Karpas-422 (cell line): ENCODE measurements at regions not wholly inside any gene's neighbourhood (a gene's known extent, or its start where the extent isn't known, plus 50 kb on each side); places are given as distances from the start of the nearest gene placed in this dataset.

Experiments
- DNase-seq: peaks from one replicate; pipeline ENCODE4 v3.0.0-alpha.2; 2015
- H2AFZ ChIP-seq: fragments of 200-600 bp; sonication (generic); 2 replicates; pipeline ENCODE4 v1.6.1; 2014; ENCODE audit warnings: antibody characterized with exemption, low read length, mixed read lengths
- H3K27ac ChIP-seq: fragments of 200-600 bp; sonication (generic); 2 replicates; pipeline ENCODE4 v1.5.1; 2014; ENCODE audit warnings: mild to moderate bottlenecking, low read length, moderate library complexity
- H3K27me3 ChIP-seq: fragments of 200-600 bp; sonication (generic); 2 replicates; pipeline ENCODE4 v1.6.1; 2014; ENCODE audit warnings: low read length, mixed read lengths
- H3K36me3 ChIP-seq: fragments of 200-600 bp; sonication (generic); 2 replicates; pipeline ENCODE4 v1.6.1; 2014; ENCODE audit warnings: low read length, mixed read lengths; ENCODE audit not compliant: insufficient read depth
- H3K4me1 ChIP-seq: fragments of 200-600 bp; sonication (generic); 2 replicates; pipeline ENCODE4 v1.6.1; 2014; ENCODE audit warnings: mild to moderate bottlenecking, low read length, mixed read lengths
- H3K4me2 ChIP-seq: fragments of 200-600 bp; sonication (generic); 2 replicates; pipeline ENCODE4 v1.6.1; 2014; ENCODE audit warnings: low read length, low read depth, mild to moderate bottlenecking; ENCODE audit not compliant: poor library complexity, severe bottlenecking
- H3K4me3 ChIP-seq: fragments of 200-600 bp; sonication (generic); 2 replicates; pipeline ENCODE4 v1.5.1; 2014; ENCODE audit warnings: mild to moderate bottlenecking, antibody characterized with exemption, low read length, mixed read lengths
- H3K79me2 ChIP-seq: fragments of 200-600 bp; sonication (generic); 2 replicates; pipeline ENCODE4 v1.6.1; 2014; ENCODE audit warnings: mild to moderate bottlenecking, low read length, mixed read lengths
- H3K9ac ChIP-seq: fragments of 200-600 bp; sonication (generic); 2 replicates; pipeline ENCODE4 v1.6.0; 2014; ENCODE audit warnings: low read length
- H3K9me2 ChIP-seq: fragments of 200-600 bp; sonication (generic), shearing (Covaris generic); replicated peaks from 2 replicates; pipeline ENCODE4 v1.6.0; 2014; ENCODE audit warnings: mild to moderate bottlenecking, low read length, moderate library complexity; ENCODE audit not compliant: insufficient read depth
- H3K9me3 ChIP-seq: fragments of 300-700, 200-600 bp; sonication (generic); 2 replicates; pipeline ENCODE4 v1.6.1; 2014; ENCODE audit warnings: low read length, mixed read lengths
- H4K20me1 ChIP-seq: fragments of 200-600 bp; sonication (generic); 2 replicates; pipeline ENCODE4 v1.6.1; 2014; ENCODE audit warnings: mild to moderate bottlenecking, antibody characterized with exemption, low read length, low read depth; ENCODE audit not compliant: insufficient read depth

DNA sequence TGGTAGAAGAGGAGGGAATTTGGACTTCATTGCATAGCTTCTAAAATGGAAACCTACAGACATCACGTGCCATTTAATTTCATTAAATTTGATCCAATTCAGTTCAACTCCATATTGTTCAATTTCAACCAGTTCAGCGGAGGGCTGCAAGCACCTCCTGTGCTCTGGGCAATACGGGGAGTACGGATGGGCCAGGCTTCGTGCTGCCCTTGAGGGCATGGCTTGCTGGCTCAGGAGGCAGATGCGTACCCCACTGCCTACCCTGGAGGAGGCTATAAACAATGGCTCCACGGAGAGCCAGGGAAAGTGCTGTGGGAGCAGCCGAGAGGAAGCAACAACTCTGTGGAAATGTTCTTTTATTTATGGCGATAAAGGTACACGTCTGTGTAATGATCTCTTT lies 261.8 kb downstream of the DCDC2C start:
- Histone ChIP-seq H2AFZ (no peak overlapping the region), H3K4me3 (no peak overlapping the region), H3K4me1 (no peaks in the 10 kb centered on the region), H3K9me3 (no peaks in the 10 kb centered on the region), H3K79me2 (no peaks in the 10 kb centered on the region), H3K27ac (no peak overlapping the region), H3K9ac (no peak overlapping the region), H4K20me1 (no peaks in the 10 kb centered on the region), H3K9me2 (no peaks in the 10 kb centered on the region), H3K27me3 (no peaks in the 10 kb centered on the region; the same call in 1 of the 2 replicates), H3K4me2 (no peak overlapping the region), H3K36me3 (no peaks in the 10 kb centered on the region)
- DNase-seq, result no peak

DNA sequence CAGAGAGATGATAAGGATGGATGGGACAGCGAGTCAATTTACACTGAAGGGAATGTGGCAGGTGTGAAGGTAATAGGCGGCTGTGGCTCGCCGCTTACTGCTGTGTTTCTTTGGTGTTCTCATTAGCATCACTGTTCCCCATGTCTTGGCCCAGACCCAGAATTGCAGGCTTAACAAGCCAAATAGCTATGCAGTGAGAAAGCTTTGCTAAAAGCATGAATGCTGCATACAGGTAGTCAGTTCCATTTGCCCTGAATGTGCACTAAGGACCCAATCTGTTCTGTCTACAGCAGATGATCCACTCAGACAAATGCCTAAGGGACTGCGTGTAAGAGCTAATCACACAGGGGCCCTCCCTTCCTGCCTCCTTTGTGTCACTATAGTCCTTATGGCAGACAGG lies 262.6 kb downstream of the DCDC2C start:
- H3K27me3 ChIP-seq, result no peaks in the 10 kb centered on the region; the same call in 1 of the 2 replicates
- H3K9me2 ChIP-seq, result no peaks in the 10 kb centered on the region
- no peak overlapping the region for H3K4me3 ChIP-seq
- no peak overlapping the region for H3K9ac ChIP-seq
- H2AFZ ChIP-seq, result no peak overlapping the region
- H3K4me1 ChIP-seq, result no peaks in the 10 kb centered on the region
- no peak for DNase-seq
- no peaks in the 10 kb centered on the region for H4K20me1 ChIP-seq
- H3K36me3 ChIP-seq, result no peaks in the 10 kb centered on the region
- H3K79me2 ChIP-seq, result no peaks in the 10 kb centered on the region
- no peak overlapping the region for H3K27ac ChIP-seq
- no peaks in the 10 kb centered on the region for H3K9me3 ChIP-seq
- H3K4me2 ChIP-seq, result no peak overlapping the region

DNA sequence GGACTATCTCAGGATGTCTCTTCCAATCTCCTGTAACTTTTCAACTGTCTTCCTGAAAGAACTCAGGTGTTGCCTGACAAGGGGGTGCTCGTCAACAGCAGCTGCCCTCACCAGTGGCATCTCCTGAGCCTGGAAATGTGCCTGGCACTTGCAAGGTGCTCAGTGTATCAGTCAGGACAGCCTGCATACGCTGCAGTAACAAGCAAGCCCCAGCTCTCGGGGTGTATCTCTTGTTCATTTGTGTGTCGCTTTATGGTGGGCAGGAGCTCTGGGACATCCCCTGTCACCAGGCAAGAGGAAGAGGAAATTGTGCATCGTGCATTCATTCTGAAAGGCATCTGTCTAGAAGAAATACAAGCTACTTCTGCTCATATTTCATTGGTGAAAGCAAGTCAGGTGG lies 263.1 kb downstream of the DCDC2C start:
- H3K27ac ChIP-seq, result no peak overlapping the region
- no peak overlapping the region for H3K4me3 ChIP-seq
- H4K20me1 ChIP-seq, result no peaks in the 10 kb centered on the region
- H3K4me1 ChIP-seq, result no peaks in the 10 kb centered on the region
- H2AFZ ChIP-seq, result no peak overlapping the region
- no peak overlapping the region for H3K9ac ChIP-seq
- H3K9me2 ChIP-seq, result no peaks in the 10 kb centered on the region
- H3K36me3 ChIP-seq, result no peaks in the 10 kb centered on the region
- no peak overlapping the region for H3K4me2 ChIP-seq
- DNase-seq, result no peak
- no peaks in the 10 kb centered on the region; the same call in 1 of the 2 replicates for H3K27me3 ChIP-seq
- H3K9me3 ChIP-seq, result peaks cover under 1% of the 10 kb centered on the region; the same call in 1 of the 2 replicates
- H3K79me2 ChIP-seq, result no peaks in the 10 kb centered on the region

DNA sequence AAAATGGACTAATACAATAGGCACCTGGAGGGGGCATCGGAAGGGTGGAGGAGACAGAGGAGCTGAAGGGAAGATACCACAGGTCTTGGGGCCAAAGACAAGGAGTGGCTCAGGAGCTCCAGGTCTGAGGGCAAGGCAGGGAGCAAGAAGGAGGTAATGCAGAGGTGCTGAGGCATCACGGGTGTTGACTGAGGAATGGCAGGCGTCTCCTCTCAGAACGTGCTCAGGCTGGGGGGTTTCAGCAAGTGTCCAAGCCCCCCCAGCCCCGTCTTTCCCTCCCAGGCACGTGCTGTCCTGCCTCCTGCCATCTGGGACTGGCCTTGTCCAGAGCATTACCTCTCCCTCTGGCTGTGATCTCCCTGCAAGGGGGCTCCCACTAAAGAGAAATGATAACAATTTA lies 265.4 kb downstream of the DCDC2C start:
- H3K4me1 ChIP-seq, result no peaks in the 10 kb centered on the region
- no peaks in the 10 kb centered on the region for H3K9me2 ChIP-seq
- H3K79me2 ChIP-seq, result no peaks in the 10 kb centered on the region
- no peaks in the 10 kb centered on the region; the same call in 1 of the 2 replicates for H3K27me3 ChIP-seq
- H3K9me3 ChIP-seq, result peaks cover 7% of the 10 kb centered on the region; the same call in 1 of the 2 replicates
- H3K9ac ChIP-seq, result no peak overlapping the region
- H2AFZ ChIP-seq, result no peak overlapping the region
- H3K36me3 ChIP-seq, result no peaks in the 10 kb centered on the region
- H3K27ac ChIP-seq, result no peak overlapping the region
- no peak overlapping the region for H3K4me2 ChIP-seq
- no peak for DNase-seq
- no peaks in the 10 kb centered on the region for H4K20me1 ChIP-seq
- no peak overlapping the region for H3K4me3 ChIP-seq

- H3K4me3 ChIP-seq, result no peak overlapping the region
- no peaks in the 10 kb centered on the region for H3K79me2 ChIP-seq
- no peak overlapping the region for H3K27ac ChIP-seq
- H3K4me2 ChIP-seq, result no peak overlapping the region
- no peaks in the 10 kb centered on the region for H3K9me2 ChIP-seq
- no peaks in the 10 kb centered on the region; the same call in 1 of the 2 replicates for H3K27me3 ChIP-seq
- no peak overlapping the region for H3K9ac ChIP-seq
- peaks cover 7% of the 10 kb centered on the region; the same call in 1 of the 2 replicates for H3K9me3 ChIP-seq
- H4K20me1 ChIP-seq, result no peaks in the 10 kb centered on the region
- H3K36me3 ChIP-seq, result no peaks in the 10 kb centered on the region
- no peaks in the 10 kb centered on the region for H3K4me1 ChIP-seq
- no peak for DNase-seq
- H2AFZ ChIP-seq, result no peak overlapping the region
These were observed 267.6 kb downstream of the DCDC2C start for GRCh38 chr2:3970791-3971651.

DNA sequence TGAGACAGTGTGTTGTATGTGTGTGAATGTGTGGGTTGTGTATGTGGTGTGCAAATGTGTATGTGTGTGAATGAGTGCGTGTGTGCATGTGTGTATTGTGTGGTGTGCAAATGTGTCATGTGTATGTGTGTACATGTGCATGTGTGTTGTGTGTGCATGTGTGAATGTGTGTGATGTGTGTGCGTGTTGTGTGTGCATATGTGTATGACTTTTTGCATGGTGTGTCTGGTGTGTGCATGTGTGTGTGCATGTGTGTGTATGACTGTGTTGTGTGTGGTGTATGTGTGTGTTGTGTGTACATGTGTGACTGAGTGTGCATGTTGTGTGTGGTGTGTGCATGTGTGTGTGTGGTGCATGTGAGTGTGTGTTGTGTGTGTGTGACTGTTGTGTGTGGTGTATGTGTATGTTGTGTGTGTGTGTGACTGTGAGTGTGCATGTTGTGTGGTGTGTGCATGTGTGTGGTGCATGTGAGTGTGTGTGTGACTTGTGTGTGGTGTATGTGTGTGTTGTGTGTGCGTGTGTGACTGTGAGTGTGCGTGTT lies 268.3 kb downstream of the DCDC2C start:
- Histone ChIP-seq H4K20me1 (no peaks in the 10 kb centered on the region), H3K27me3 (no peaks in the 10 kb centered on the region; the same call in 1 of the 2 replicates), H3K9me3 (peaks cover 7% of the 10 kb centered on the region; the same call in 1 of the 2 replicates), H3K79me2 (no peaks in the 10 kb centered on the region), H3K9ac (no peak overlapping the region), H3K9me2 (no peaks in the 10 kb centered on the region), H3K4me2 (no peak overlapping the region), H3K27ac (no peak overlapping the region), H3K4me1 (no peaks in the 10 kb centered on the region), H2AFZ (no peak overlapping the region), H3K36me3 (no peaks in the 10 kb centered on the region), H3K4me3 (no peak overlapping the region)
- no peak for DNase-seq

- no peak for DNase-seq
- H3K36me3 ChIP-seq, result no peaks in the 10 kb centered on the region
- H3K27me3 ChIP-seq, result no peaks in the 10 kb centered on the region
- H3K9me2 ChIP-seq, result no peaks in the 10 kb centered on the region
- no peaks in the 10 kb centered on the region for H3K4me1 ChIP-seq
- no peak overlapping the region for H2AFZ ChIP-seq
- H3K9me3 ChIP-seq, result peaks cover 7% of the 10 kb centered on the region; the same call in 1 of the 2 replicates
- H3K27ac ChIP-seq, result no peak overlapping the region
- no peaks in the 10 kb centered on the region for H3K79me2 ChIP-seq
- H3K4me2 ChIP-seq, result no peak overlapping the region
- no peak overlapping the region for H3K4me3 ChIP-seq
- H3K9ac ChIP-seq, result no peak overlapping the region
- H4K20me1 ChIP-seq, result no peaks in the 10 kb centered on the region
These were observed 269.0 kb downstream of the DCDC2C start for GRCh38 chr2:3972377-3972776.

DNA sequence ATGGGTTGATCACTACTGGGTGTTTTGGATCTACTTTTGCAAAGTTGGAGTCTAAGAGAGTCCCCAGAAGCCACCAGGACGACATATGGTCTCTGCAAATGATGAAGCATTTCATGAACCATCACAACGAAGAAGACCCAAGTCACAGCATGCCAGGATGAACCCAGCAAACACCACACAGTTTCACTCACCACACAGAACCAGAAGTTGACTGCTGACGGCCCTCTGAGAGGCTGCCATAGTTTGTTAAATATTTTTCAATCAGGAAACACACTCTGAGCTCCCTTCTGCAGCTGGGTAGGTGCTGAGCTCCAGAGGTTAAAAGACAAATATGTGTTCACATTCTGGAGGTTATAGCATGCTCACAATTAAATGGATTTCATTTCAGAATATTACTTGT lies 271.4 kb downstream of the DCDC2C start:
- no peaks in the 10 kb centered on the region for H3K9me2 ChIP-seq
- H3K9ac ChIP-seq, result no peak overlapping the region
- no peak overlapping the region for H3K4me2 ChIP-seq
- no peaks in the 10 kb centered on the region for H3K4me1 ChIP-seq
- no peak for DNase-seq
- no peaks in the 10 kb centered on the region for H3K36me3 ChIP-seq
- no peaks in the 10 kb centered on the region for H4K20me1 ChIP-seq
- H3K27ac ChIP-seq, result no peak overlapping the region
- H3K27me3 ChIP-seq, result no peaks in the 10 kb centered on the region
- H3K9me3 ChIP-seq, result peaks cover 7% of the 10 kb centered on the region; the same call in 1 of the 2 replicates
- no peaks in the 10 kb centered on the region for H3K79me2 ChIP-seq
- H3K4me3 ChIP-seq, result no peak overlapping the region
- no peak overlapping the region for H2AFZ ChIP-seq
